ENCODE measurements at regions not wholly inside any gene's neighbourhood (a gene's known extent, or its start where the extent isn't known, plus 50 kb on each side); places are given as distances from the start of the nearest gene placed in this dataset.

GRCh38 chr14:46058964-46059563, 592.5 kb downstream of the RPL10L start:
- TF ChIP-seq CTCF (IDR thresholded peaks at IDR 0.05; ENCODE audit: poor library complexity) (no peak), EZH2phosphoT487 (IDR thresholded peaks at IDR 0.05; ENCODE audit: low read depth, severe bottlenecking, unreplicated experiment) (no peak)
